NT2/D1 (cell line): ENCODE measurements at regions not wholly inside any gene's neighbourhood (a gene's known extent, or its start where the extent isn't known, plus 50 kb on each side); places are given as distances from the start of the nearest gene placed in this dataset.

Experiments
- YY1 ChIP-seq: IDR thresholded peaks from 2 replicates; pipeline ENCODE4 v1.6.1; 2011; ENCODE audit not compliant: insufficient read length, insufficient read depth
- ZNF274 ChIP-seq: IDR thresholded peaks from 2 replicates; pipeline ENCODE4 v1.6.1; 2011; ENCODE audit warnings: mild to moderate bottlenecking, low read depth, low read length

- no peak for TF ChIP-seq ZNF274
- no peak for TF ChIP-seq YY1
Observed at GRCh38 chr15:85276921-85277320, 103.5 kb upstream of the AKAP13 start.
